ENCODE measurements at regions not wholly inside any gene's neighbourhood (a gene's known extent, or its start where the extent isn't known, plus 50 kb on each side); places are given as distances from the start of the nearest gene placed in this dataset.

DNA sequence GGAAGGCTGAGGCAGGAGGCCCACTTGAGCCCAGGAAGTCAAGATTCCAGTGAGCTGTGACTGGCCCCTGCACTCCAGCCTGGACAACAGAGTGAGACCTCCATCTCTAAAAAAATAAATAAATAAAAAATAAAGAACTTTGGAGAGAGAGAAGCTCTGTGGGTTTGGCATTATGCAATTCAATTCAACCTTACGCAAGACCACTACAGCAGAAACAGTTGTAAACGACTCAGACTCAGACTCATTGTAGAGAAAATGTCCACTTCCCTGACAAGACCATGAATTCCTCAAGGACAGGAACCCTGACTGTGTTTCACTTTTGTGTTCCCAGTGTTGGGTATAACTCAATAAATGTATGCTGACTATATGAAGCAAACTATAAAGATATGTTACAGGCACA is 90.3 kb upstream of the C3orf80 start:
- H3K4me3 ChIP-seq (ENCODE audit: low read length), result no peak overlapping the region
- TF ChIP-seq, protein P1, sequence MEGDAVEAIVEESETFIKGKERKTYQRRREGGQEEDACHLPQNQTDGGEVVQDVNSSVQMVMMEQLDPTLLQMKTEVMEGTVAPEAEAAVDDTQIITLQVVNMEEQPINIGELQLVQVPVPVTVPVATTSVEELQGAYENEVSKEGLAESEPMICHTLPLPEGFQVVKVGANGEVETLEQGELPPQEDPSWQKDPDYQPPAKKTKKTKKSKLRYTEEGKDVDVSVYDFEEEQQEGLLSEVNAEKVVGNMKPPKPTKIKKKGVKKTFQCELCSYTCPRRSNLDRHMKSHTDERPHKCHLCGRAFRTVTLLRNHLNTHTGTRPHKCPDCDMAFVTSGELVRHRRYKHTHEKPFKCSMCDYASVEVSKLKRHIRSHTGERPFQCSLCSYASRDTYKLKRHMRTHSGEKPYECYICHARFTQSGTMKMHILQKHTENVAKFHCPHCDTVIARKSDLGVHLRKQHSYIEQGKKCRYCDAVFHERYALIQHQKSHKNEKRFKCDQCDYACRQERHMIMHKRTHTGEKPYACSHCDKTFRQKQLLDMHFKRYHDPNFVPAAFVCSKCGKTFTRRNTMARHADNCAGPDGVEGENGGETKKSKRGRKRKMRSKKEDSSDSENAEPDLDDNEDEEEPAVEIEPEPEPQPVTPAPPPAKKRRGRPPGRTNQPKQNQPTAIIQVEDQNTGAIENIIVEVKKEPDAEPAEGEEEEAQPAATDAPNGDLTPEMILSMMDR (conservative IDR thresholded peaks at IDR 0.05; ENCODE audit: low read depth, low read length), result no peak
- no peak for DNase-seq (ENCODE audit: low read depth)

DNA sequence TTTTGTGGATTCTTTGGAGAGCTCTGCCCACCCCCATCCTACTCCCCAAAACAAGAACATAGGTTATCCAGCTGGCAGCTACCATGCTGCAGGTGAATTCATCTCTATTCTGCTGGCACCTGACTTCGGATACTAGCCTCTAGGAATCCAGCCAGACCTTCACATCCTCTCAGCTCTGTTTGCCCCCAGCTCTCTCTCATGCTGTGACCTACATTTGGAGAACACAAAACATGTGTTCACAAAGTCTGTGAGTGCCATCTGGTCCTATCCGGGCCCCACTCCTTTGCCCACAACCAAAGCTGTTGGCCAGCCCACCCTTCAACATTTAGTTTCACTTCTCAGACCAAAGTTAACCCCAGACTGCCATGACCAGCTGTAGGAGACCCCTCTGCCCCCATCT is 89.4 kb upstream of the C3orf80 start:
- no peak for DNase-seq (ENCODE audit: low read depth)
- TF ChIP-seq, protein P1 (conservative IDR thresholded peaks at IDR 0.05; ENCODE audit: low read depth, low read length), result no peak
- no peak overlapping the region for H3K4me3 ChIP-seq (ENCODE audit: low read length)

DNA sequence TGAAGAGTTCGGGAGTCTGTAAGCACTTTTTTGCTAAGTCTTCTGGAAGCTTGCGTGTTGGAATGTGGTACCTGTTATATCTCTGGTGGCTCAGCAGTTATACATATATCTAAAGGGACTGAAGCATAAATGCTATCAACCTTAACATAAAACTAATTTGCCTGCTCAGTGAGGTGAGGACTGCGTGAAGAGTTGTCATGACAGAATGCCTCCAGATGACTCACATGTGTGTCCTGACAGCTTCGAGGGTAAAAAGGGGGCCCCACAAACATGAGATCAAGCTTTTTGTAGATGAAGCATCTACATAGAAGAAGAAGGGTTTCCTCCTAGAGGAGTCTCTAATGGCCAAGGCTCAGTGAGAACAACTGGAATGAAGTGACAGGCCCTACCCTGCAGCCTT is 88.8 kb upstream of the C3orf80 start:
- no peak for DNase-seq (ENCODE audit: low read depth)
- H3K4me3 ChIP-seq (ENCODE audit: low read length), result no peak overlapping the region
- TF ChIP-seq, protein P1 (conservative IDR thresholded peaks at IDR 0.05; ENCODE audit: low read depth, low read length), result no peak

DNA sequence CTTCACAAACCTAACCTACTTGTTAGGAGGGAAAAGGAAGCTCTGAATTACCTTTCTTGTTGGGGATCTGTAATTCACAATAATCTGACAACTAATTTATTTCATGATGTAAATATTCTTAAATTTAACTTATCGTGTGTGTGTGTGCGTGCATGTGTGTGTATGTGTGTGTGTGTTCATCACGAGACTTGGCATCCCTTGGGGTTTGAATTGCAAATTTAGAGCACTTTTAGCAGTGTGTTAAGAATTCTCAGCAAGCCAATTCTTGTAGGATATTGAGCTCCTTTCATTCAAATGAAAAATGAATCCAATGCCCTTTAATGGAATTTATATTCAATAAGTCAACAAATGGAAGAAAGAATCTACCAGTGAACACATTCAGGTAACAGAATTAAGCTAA is 85.9 kb upstream of the C3orf80 start:
- TF ChIP-seq, protein P1 (conservative IDR thresholded peaks at IDR 0.05; ENCODE audit: low read depth, low read length), result no peak
- H3K4me3 ChIP-seq (ENCODE audit: low read length), result no peak overlapping the region
- no peak for DNase-seq (ENCODE audit: low read depth)

DNA sequence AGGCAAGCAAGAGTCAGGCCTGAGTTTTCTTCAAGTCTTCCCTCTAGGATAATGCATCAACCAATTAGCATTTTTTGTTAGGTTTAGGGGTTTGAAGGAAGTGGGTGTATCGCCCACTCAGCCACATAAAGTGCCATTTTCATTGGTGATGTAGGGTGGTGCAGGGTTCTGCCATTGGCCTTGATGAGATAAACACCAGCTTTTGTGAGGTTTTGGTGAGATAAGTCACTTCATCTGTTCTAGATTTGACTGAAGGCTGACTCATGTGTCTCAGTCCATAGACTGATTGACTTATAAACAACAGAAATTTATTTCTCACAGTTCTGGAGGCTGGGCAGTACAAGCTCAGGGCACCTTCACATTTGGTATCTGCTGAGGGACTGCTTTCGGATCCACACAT is 84.5 kb upstream of the C3orf80 start:
- TF ChIP-seq, protein P1 (conservative IDR thresholded peaks at IDR 0.05; ENCODE audit: low read depth, low read length), result no peak
- H3K4me3 ChIP-seq (ENCODE audit: low read length), result no peak overlapping the region
- DNase-seq (ENCODE audit: low read depth), result no peak

DNA sequence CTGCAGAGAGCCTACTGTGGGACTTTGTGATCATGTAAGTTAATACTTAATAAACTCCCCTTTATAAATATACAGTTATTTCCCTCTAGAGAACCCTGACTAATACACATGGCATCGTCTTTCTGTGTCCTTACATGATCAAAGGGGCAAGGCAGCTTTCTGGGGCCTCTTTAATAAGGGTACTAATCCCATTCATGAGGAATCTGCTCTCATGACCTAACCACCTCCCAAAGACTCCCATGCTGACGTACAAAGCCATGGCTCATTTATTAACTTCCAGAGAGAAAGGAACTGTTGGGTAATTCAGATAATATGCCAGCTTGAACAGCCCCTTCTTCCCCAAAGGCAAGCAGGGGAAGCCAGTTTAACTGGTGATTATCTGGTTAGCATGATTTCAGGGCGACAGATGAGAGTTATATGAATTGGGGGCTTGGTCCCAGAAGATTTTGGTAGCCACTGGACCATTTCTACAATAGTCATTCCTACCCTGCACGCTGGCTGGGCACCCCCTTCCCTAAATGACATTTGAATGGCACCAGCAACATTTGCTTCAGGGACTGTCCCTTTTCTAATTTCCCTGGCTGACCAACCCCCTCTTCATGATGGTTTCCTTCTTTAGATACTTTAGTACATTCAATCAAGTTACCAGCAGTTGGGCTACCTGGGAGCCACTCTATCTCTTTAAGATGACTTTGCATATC is 83.6 kb upstream of the C3orf80 start:
- TF ChIP-seq, protein P1 (conservative IDR thresholded peaks at IDR 0.05; ENCODE audit: low read depth, low read length), result no peak
- peak; percentile 94 for DNase-seq (ENCODE audit: low read depth)
- no peak overlapping the region for H3K4me3 ChIP-seq (ENCODE audit: low read length)

DNA sequence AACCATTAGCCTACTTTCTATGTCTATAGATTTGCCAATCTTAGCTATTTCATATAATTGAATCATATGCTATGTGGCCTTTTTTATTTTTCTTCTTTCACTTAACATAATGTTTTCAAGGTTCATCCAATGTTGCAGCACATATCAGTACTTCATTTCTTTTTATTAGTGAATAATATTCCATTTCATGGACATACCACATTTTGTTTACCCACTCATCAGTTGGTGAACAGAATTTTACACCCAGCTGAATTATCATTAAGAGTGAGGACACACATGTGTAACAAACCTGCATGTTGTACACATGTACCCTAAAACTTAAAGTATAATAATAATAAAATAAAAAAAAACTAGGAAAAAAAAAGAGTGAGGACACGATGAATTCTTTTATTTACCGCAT is 81.7 kb upstream of the C3orf80 start:
- no peak for DNase-seq (ENCODE audit: low read depth)
- no peak overlapping the region for H3K4me3 ChIP-seq (ENCODE audit: low read length)
- TF ChIP-seq, protein P1 (conservative IDR thresholded peaks at IDR 0.05; ENCODE audit: low read depth, low read length), result no peak
